Transverse colon (tissue), 4 donors: ENCODE measurements at regions not wholly inside any gene's neighbourhood (a gene's known extent, or its start where the extent isn't known, plus 50 kb on each side); places are given as distances from the start of the nearest gene placed in this dataset.
A peak's percentile ranks its signal among the peaks of the same experiment; 100 is the strongest.

Experiments
- DNase-seq: peaks from one replicate; pipeline ENCODE4 v3.0.0-alpha.2; 2019
- H3K27ac ChIP-seq, 4 donors: fragments of 200-600 bp; sonication (generic); 2 replicates each; pipeline ENCODE4 v1.5.1; 2016 to 2018; ENCODE audit warnings: inconsistent platforms in 4 of 4
- H3K27me3 ChIP-seq: fragments of 200-600 bp; sonication (generic); 2 replicates; pipeline ENCODE4 v1.5.1; 2017; ENCODE audit warnings: inconsistent platforms
- H3K36me3 ChIP-seq, 4 donors: fragments of 200-600 bp; sonication (generic); 2 replicates each; pipeline ENCODE4 v1.5.1; 2017 to 2019; ENCODE audit warnings: inconsistent platforms in 4 of 4
- H3K4me1 ChIP-seq, 4 donors: fragments of 200-600 bp; sonication (generic); 2 replicates each; pipeline ENCODE4 v1.5.1; 2017 to 2020; ENCODE audit warnings: inconsistent platforms in 4 of 4
- H3K4me3 ChIP-seq, 4 donors: fragments of 200-600 bp; sonication (generic); 1 replicate in 1 of 4; 2 replicates in 3 of 4; pipeline versions ENCODE4 v1.5.1 to v1.6.1; 2017 to 2019; ENCODE audit warnings: inconsistent platforms in 4 of 4
- H3K9me3 ChIP-seq, 2 donors: fragments of 200-600 bp; sonication (generic); 2 replicates each; pipeline ENCODE4 v1.5.1; 2017 to 2019; ENCODE audit warnings: inconsistent platforms in 2 of 2
- EP300 ChIP-seq: sonication (generic); formaldehyde crosslinking; IDR thresholded peaks from one replicate; pipeline ENCODE4 v1.6.1; 2017; ENCODE audit warnings: antibody characterized with exemption, low read depth
- POLR2A ChIP-seq: fragments of 450-650 bp; IDR thresholded peaks from one replicate; pipeline ENCODE4 v1.6.1; 2016; ENCODE audit warnings: antibody characterized with exemption, mild to moderate bottlenecking, moderate library complexity
- POLR2AphosphoS5 ChIP-seq, 3 donors: sonication (generic); formaldehyde crosslinking; IDR thresholded peaks; one replicate each; pipeline ENCODE4 v1.6.1; 2016; ENCODE audit warnings: antibody characterized with exemption in 3 of 3
- WGBS, 2 donors: methylation state at CpG; one replicate each; pipeline ENCODE4 v1.1.5; 2018; ENCODE audit warnings: low coverage in 1 of 2; 5-methylcytosine and 5-hydroxymethylcytosine counted together
- in situ Hi-C, 4 donors: fragments of 200-750 bp; cut with MboI; loops; one replicate each; pipeline versions ENCODE4 v1.15.0 to v1.15.1; 2017; ENCODE audit warnings: low sequenced_read_pairs in 3 of 4, low pct_ligation_motif_present in 1 of 4, low pct_unique_long_range_greater_than_20kb in 1 of 4
- intact Hi-C: fragments of 100-400 bp; cut with DNase I; formaldehyde crosslinking; loops from one replicate; pipeline ENCODE4 v1.15.1; 2023; ENCODE audit warnings: low total_unique reads
- TF ChIP-seq, protein P1 (sequence below), 5 experiments: fragments of 200-600 bp in 3 of 5; fragments of 450-650 bp in 2 of 5; sonication (generic) in 3 of 5; IDR thresholded peaks; 1 replicate in 2 of 5; 2 replicates in 3 of 5; pipeline ENCODE4 v1.5.1; 2016 to 2017; ENCODE audit warnings: antibody characterized with exemption in 5 of 5, inconsistent platforms in 3 of 5, mild to moderate bottlenecking in 2 of 5, moderate library complexity in 1 of 5

DNA sequence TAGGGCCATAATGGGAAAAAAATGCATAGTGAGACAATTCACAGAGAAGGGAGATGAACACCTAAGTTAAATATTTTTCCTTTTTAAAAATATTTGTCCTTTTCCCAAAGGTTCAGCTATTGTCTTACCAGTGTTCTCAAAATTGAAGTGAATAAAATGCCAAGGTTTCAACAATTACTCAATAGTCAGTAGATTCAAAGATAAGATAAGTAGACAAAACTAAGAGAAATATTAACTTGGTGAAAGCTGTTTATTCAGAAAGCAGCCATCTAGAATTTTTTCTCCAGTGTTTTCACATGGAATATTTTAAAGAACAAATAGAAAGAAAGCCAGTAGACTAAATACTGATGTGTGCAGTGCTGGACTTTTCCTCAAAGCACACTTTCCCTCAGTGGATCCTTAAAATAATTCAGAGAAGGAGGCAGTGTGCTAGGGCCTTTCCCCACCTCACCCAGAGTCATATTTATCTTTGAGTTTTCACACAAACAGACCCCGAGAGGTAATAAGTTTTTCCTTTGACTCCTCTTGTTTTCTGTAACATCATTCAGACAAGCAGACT is 144.5 kb upstream of the PLEKHG7 start:
- no peak for TF ChIP-seq EP300
- H3K4me3 ChIP-seq: no peak overlapping the region
- no peak overlapping the region for H3K27ac ChIP-seq
- DNase-seq: no peak
- in situ Hi-C loops (loop anchor here in 3 of 4 donors (25.0 kb wide), 2 partner anchors 421 to 746 kb away; partner anchors contain the start of gene BTG1 (in 2 of the 3)), intact Hi-C loops (no loop called here)
- peaks cover 0 to 42% (median 8%) of the 10 kb centered on the region in 4 donors for H3K4me1 ChIP-seq
- 71 to 73% methylated on average over 1 of the region's 1 CpG for WGBS, 2 donors
- no peaks in the 10 kb centered on the region for H3K9me3 ChIP-seq
- no peaks in the 10 kb centered on the region for H3K27me3 ChIP-seq
- no peaks in the 10 kb centered on the region for H3K36me3 ChIP-seq

DNA sequence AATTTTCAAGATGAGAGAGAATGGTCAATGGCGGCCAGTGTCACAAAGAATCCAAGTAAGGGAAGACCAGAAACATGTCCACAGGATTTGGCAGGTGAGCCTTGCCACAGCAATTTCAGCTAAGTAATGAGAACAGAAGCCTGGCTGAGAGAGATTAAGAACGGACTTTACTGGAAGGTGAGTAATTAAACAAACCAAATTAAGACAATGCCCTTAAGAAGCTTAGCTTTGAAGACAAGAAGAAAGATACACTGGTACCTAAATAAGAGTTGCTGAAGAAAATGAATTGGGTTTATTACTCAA is 145.4 kb upstream of the PLEKHG7 start:
- TF ChIP-seq POLR2A: no peak
- TF ChIP-seq, protein P1, sequence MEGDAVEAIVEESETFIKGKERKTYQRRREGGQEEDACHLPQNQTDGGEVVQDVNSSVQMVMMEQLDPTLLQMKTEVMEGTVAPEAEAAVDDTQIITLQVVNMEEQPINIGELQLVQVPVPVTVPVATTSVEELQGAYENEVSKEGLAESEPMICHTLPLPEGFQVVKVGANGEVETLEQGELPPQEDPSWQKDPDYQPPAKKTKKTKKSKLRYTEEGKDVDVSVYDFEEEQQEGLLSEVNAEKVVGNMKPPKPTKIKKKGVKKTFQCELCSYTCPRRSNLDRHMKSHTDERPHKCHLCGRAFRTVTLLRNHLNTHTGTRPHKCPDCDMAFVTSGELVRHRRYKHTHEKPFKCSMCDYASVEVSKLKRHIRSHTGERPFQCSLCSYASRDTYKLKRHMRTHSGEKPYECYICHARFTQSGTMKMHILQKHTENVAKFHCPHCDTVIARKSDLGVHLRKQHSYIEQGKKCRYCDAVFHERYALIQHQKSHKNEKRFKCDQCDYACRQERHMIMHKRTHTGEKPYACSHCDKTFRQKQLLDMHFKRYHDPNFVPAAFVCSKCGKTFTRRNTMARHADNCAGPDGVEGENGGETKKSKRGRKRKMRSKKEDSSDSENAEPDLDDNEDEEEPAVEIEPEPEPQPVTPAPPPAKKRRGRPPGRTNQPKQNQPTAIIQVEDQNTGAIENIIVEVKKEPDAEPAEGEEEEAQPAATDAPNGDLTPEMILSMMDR (IDR thresholded peaks at IDR 0.05): no peak
- TF ChIP-seq POLR2AphosphoS5 (IDR thresholded peaks at IDR 0.05): no peak
- no peak for TF ChIP-seq EP300
- WGBS, 2 donors: 81 to 92% methylated on average over 2 of the region's 2 CpGs
- in situ Hi-C loops: loop anchor here in 3 of 4 donors (25.0 kb wide), 2 partner anchors 420 to 745 kb away; partner anchors contain the start of gene BTG1 (in 2 of the 3)

DNA sequence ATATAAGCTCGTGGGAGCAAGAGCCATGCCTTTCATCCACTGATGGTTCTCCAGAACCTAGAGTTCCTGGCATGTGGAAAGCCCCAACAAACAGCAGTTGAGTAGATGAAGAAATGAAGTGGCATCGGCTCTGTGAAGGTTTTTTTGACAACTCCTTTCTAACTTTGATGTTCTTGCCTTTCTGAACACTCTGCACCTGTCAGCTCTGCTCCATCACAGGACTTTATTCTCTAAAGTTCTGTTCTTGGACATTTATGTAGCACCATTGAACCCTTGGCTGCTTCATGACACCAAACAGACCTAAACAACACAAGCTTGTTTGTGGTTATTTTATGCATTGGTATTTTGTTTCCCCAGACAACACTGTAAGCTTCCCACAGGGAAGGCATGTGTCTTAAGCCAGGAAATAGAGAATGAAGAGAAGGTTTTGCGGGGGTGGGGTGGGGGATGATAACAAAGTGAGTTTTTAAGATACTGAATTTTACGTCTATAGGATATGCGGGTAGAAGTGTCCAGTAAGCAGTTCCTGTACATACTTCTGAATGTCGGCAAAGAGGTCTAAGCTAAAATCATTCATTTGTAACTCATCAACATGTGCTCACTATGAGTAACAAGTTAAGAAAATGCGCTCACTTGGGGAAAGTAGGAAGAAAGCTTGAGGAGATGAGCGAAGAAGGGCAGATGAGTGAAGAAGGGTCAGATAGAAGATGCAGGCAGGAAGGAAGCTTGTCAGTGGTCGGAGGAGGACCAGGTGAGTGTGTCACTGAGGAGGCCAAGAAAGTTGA is 146.0 kb upstream of the PLEKHG7 start:
- DNase-seq: no peak
- H3K27ac ChIP-seq: peak overlapping the region in 2 of 4 donors; percentile 6 to 15
- 80 to 81% methylated on average over 8 to 9 of the region's 9 CpGs for WGBS, 2 donors
- no peaks in the 10 kb centered on the region for H3K36me3 ChIP-seq
- H3K4me1 ChIP-seq: peaks cover 5 to 42% (median 9%) of the 10 kb centered on the region in 4 donors
- no peaks in the 10 kb centered on the region for H3K9me3 ChIP-seq
- intact Hi-C loops: no loop called here
- in situ Hi-C loops: loop anchor here in 3 of 4 donors (25.0 kb wide), 2 partner anchors 420 to 745 kb away; partner anchors contain the start of gene BTG1 (in 2 of the 3)
- TF ChIP-seq POLR2A: no peak
- TF ChIP-seq, protein P1 (IDR thresholded peaks at IDR 0.05): no peak
- TF ChIP-seq EP300: no peak
- no peak for TF ChIP-seq POLR2AphosphoS5 (IDR thresholded peaks at IDR 0.05)
- no peak overlapping the region for H3K4me3 ChIP-seq
- H3K27me3 ChIP-seq: no peaks in the 10 kb centered on the region

More for the DNA sequence above, 145.4 kb upstream of the PLEKHG7 start:
- Histone ChIP-seq H3K4me3 (no peak overlapping the region), H3K4me1 (peaks cover 2 to 42% (median 8%) of the 10 kb centered on the region in 4 donors), H3K27me3 (no peaks in the 10 kb centered on the region), H3K36me3 (no peaks in the 10 kb centered on the region), H3K27ac (no peak overlapping the region), H3K9me3 (no peaks in the 10 kb centered on the region)
- intact Hi-C loops: no loop called here
- no peak for DNase-seq

DNA sequence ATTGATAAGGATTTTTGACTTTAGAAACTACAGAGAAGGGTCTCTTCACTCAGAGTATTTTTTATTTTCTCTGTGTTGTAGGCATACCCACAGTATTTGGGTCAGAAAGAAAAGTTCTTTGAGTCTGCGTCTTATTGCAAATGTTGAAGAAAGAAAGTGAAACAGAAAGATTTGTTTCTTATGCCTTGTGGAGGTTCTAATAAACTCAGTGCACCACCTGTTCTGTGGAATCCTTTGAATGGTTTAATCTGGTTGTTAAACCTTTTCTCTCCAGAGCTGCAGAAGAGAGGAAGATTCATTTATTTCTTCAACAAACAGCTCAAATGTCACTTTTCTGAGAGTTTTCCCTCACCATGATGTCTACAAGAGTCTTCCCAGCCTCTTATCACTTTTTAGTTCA is 146.6 kb upstream of the PLEKHG7 start:
- DNase-seq: no peak
- H3K9me3 ChIP-seq: no peaks in the 10 kb centered on the region
- peak overlapping the region in 2 of 4 donors; percentile 6 to 15 for H3K27ac ChIP-seq
- intact Hi-C loops (no loop called here), in situ Hi-C loops (loop anchor here in 3 of 4 donors (25.0 kb wide), 2 partner anchors 419 to 744 kb away; partner anchors contain the start of gene BTG1 (in 2 of the 3))
- no peaks in the 10 kb centered on the region for H3K27me3 ChIP-seq
- no peak overlapping the region for H3K4me3 ChIP-seq
- WGBS, 2 donors: 53 to 100% methylated on average over 1 of the region's 1 CpG
- no peaks in the 10 kb centered on the region for H3K36me3 ChIP-seq
- TF ChIP-seq POLR2A (no peak), POLR2AphosphoS5 (IDR thresholded peaks at IDR 0.05) (no peak), EP300 (no peak)
- TF ChIP-seq, protein P1 (IDR thresholded peaks at IDR 0.05): no peak
- H3K4me1 ChIP-seq: peaks cover 2 to 41% (median 10%) of the 10 kb centered on the region in 4 donors
